Gastrocnemius medialis (tissue), 4 donors: ENCODE measurements at regions not wholly inside any gene's neighbourhood (a gene's known extent, or its start where the extent isn't known, plus 50 kb on each side); places are given as distances from the start of the nearest gene placed in this dataset.

ENCODE experiments used
- POLR2A ChIP-seq, 2 donors: fragments of 450-650 bp; IDR thresholded peaks; one replicate each; pipeline ENCODE4 v1.6.1; 2017; ENCODE audit warnings: antibody characterized with exemption in 2 of 2, mild to moderate bottlenecking in 2 of 2, moderate library complexity in 2 of 2
- TF ChIP-seq, protein P1 (sequence below), 5 experiments: fragments of 450-650 bp in 3 of 5; fragments of 200-600 bp in 2 of 5; sonication (generic) in 2 of 5; IDR thresholded peaks in 4 of 5; conservative IDR thresholded peaks in 1 of 5; 1 replicate in 4 of 5; 2 replicates in 1 of 5; pipeline ENCODE4 v1.5.1; 2016 to 2019; ENCODE audit warnings: antibody characterized with exemption in 5 of 5, mild to moderate bottlenecking in 3 of 5, moderate library complexity in 3 of 5

DNA sequence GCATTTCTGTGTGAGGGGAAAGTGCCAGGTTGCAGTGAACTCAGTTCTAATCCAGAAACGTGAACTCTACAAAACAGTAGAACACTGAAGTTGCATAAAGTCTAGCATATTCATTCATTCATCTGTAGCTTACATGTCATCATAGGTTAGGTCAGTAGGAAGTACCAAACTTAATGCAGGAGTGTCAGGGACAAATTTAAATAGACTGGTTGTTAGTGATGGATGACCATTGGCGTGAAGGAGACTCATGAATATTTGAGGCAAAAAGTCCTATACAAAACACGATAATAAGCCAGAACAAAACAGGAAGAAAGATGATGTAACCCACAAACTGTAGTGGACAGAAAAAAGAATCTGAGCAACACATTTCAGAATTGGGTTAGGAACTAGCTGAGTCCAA lies 592.8 kb upstream of the PCDH10 start:
- TF ChIP-seq POLR2A (IDR thresholded peaks at IDR 0.05) = no peak
- TF ChIP-seq, protein P1, sequence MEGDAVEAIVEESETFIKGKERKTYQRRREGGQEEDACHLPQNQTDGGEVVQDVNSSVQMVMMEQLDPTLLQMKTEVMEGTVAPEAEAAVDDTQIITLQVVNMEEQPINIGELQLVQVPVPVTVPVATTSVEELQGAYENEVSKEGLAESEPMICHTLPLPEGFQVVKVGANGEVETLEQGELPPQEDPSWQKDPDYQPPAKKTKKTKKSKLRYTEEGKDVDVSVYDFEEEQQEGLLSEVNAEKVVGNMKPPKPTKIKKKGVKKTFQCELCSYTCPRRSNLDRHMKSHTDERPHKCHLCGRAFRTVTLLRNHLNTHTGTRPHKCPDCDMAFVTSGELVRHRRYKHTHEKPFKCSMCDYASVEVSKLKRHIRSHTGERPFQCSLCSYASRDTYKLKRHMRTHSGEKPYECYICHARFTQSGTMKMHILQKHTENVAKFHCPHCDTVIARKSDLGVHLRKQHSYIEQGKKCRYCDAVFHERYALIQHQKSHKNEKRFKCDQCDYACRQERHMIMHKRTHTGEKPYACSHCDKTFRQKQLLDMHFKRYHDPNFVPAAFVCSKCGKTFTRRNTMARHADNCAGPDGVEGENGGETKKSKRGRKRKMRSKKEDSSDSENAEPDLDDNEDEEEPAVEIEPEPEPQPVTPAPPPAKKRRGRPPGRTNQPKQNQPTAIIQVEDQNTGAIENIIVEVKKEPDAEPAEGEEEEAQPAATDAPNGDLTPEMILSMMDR (IDR thresholded peaks at IDR 0.05 in 4 of 5, conservative IDR thresholded peaks at IDR 0.05 in 1 of 5) = no peak
